ENCODE measurements at regions not wholly inside any gene's neighbourhood (a gene's known extent, or its start where the extent isn't known, plus 50 kb on each side); places are given as distances from the start of the nearest gene placed in this dataset.

DNA sequence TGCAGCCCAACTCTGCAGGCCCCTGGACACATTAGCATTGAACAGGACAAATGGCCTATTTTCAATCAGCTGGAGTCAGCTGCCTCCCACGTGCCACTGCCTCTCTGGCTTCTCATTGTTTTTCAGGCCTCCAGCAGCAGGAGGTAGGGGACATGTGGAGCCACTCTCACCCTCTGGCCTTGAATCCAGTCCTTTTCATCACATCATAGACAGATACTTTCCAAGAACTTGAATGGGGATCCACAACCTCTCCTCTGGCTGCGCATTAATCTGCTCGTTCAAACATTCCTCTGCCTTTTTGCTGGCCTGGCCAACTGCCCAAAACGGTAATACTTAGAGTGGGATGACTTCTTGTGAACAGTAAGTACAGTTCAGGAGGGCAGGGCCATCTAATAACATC, 592.3 kb downstream of the PKHD1 start:
- DNase-seq, result no peak

DNA sequence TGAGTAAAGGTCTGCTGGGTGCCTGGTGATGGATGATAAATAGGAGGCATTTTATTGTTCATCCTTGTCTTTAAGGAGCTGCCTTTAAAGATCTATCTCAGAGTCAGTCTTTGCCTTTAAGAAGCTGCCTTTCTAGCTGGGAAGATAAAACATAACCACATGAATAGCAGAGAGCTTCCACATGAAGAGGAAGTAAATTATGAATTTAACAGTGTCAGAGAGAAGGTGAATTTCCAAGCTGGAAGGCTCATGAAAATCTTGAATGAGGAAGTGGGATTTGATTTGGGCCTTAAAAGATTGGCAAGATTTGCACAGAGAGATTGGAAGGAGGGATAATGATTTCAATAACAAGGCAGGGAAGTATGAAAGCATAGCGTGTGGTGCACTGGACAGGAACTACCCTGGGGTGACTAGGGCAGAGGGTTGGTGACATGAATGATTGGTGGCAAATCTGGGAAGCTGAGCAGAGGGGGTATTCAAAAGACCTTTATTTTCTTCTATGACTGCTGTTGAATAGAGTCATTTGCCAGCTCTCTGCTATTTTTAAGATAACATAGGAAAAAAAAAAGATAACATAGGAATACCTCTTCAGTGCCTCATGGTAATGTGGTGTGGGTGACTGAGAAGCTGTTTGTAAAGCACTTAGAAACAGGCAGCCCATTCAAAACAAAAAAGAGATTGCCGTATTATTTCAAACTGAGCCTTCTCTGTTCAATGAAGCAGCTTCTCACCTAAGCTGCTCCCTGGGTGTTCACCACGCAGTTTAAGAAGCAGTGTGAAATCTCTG, 591.6 kb downstream of the PKHD1 start:
- no peak for DNase-seq

GRCh38 chr6:51502996-51503395, 584.4 kb downstream of the PKHD1 start:
- no peak for DNase-seq

DNA sequence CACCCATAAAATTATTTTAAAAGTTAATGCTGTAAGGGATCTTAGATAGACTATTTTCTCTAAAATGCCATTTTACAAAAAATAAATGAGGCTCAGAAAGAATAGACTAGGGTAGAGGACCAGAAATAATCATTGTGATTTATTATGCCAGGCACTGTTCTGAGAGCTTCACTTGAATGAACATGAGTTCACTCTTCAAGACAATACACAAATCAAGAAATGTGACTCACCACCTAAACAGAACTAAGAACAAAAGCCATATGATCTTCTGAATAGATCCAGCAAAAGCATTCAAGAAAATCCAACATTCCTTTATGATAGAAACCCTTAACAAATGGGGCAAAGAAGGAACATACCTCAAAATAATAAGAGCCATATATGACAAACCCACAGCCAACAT, 582.0 kb downstream of the PKHD1 start:
- no peak for DNase-seq

DNA sequence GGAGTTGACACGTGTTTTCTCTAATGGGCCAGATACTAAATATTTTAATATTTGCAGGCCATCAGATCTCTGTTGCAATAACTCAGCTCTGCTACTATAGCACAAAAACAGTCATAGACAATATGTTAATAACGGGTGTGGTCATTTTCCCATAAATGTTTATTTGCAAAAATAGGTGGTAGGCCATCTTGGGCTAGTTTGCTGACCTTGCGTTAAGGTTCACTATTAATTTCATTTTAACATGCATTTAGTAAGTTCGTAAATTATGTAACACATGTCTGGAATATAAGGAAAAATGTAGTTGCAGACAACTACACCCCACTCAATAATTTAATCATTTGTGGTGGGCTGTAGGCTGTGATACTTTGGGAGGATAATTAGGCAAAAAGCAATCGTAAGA, 577.8 kb downstream of the PKHD1 start:
- no peak for DNase-seq

DNA sequence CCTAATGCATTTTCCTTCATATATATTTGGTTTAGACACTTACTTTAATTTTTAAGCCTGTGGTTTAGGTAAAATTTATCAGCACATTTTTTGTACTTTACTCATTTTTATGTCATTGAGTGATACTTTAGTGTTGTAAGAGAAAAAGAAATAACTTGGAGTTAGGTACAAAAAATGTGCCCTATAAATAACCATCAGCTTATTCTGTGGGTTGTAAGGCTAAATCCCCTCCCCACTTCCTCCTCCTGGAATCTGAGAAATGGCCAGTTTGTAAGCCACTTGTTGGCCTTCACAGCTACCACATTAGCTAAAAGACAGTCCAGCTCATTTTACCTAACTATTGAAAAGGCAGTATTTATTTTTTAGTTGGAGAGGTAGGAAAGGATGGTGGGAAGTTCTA, 576.3 kb downstream of the PKHD1 start:
- no peak for DNase-seq

GRCh38 chr6:51513891-51514747, 573.3 kb downstream of the PKHD1 start:
- no peak for DNase-seq

DNA sequence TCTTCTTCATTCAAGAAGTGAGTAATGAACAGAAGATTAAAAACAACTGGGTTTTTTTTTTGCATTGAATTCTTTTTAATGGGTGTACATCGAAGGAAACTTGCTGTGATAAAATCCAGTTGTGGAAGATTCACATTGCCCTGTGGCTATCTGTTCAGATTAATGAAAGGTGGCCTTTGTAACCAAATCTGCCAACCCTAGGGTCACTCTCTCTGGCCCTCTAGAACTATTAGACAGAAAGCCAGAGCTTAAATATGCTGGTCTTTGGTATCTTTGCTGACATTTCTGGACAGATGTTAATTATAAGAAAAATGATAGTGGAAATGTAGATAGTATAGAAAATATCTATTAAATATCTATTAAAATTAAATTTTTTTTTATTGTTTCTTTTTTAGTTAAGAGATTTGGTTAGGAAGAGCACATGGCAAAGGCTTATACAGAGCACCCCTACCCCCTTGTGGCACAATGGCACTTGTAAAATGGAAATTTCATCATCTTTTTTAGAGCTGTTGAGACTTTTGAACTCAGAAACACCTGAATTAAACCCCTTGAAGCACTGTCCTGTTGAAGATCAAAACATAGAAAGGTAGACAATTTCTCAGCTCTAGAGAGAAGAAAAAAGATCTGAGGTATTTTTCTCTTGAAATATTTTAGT, 572.5 kb downstream of the PKHD1 start:
- no peak for DNase-seq

- DNase-seq, result no peak
Measured at GRCh38 chr6:51526049-51526448, 561.4 kb downstream of the PKHD1 start.

GRCh38 chr6:51526922-51527321, 560.5 kb downstream of the PKHD1 start:
- no peak for DNase-seq

- no peak for DNase-seq
Measured at GRCh38 chr6:51528556-51528955, 558.9 kb downstream of the PKHD1 start.

GRCh38 chr6:51529240-51529639, 558.2 kb downstream of the PKHD1 start:
- no peak for DNase-seq

DNA sequence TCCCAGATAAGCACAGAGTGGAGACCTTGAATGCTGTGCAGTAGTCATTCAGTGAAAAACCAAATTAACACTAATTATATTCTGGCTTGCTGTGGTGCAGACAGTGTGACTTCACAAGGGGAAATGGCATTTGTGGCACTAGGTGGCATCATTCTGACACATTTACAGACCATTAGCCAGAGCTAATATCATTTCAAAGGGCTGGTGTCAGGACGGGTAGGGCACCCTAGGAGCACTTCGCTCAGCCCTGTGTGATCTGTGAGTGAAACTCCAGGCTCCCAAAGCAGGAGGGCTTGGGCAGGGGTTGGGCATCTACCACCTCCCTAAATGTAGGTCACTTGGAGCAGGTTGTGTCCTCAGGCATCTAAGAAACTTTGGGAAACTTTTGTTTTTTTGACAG, 555.8 kb downstream of the PKHD1 start:
- DNase-seq, result peak in 1 of 2 experiments; percentile 36

DNA sequence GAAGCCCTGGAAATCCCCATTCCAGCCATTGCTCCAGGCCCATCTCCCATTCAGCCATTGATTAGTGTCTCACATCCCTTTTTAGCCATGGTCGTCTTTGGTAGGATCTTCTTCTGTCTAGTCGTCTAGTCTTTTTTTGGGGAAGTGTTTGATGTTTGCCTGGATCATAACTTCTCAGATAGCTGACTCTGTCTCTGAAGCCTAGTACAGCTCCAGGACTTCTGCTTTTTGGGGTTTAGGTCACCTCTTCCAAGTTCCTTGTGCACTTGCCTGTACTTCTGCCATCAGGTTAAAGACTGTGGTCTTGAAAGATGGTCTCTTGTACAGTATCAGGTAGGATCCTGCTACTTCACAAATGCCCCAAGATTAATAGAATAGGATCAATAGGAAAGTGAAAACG, 553.5 kb downstream of the PKHD1 start:
- DNase-seq, result no peak

DNA sequence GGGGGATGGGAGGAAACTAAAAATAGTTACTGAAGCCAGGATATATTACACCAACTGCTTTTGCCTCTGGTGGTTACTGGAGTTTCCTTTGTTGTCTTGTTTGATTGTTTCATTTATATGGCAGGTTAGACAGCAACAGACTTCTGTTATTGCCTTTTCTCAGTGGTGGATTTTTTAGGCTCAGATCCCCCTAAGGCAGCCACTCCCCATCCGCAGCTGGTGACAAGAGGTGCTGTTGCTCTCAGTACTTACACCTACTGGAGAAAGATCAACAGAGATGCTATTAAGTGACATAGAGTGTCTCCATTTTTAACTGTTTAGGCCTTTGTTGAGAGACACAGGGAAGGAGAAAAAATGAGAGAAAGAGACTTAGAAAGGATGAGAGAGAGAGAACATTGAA, 552.1 kb downstream of the PKHD1 start:
- DNase-seq, result no peak

- no peak for DNase-seq
Measured at GRCh38 chr6:51536728-51537127, 550.7 kb downstream of the PKHD1 start.

DNA sequence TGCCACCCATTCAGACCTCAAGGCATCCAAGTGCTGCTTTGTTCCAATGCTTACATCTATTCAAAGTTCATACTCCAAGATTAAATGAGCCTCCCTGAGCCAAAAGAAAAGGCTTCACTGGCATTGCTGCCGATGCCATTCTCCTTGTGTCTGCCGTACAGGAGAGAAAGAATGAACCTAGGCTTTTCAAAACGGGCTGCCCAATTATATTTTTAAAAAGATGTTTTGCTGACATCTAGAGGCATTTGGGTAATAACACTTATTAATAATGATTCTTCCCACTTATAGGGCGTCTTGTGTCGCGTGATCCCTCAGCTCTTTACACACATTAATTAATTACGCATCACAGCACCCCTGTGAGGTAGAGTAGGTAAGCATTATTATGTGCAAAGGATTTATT, 545.6 kb downstream of the PKHD1 start:
- no peak for DNase-seq

- no peak for DNase-seq
Measured at GRCh38 chr6:51542475-51542874, 544.9 kb downstream of the PKHD1 start.

- DNase-seq, result no peak
Measured at GRCh38 chr6:51550243-51550642, 537.2 kb downstream of the PKHD1 start.

GRCh38 chr6:51552435-51552834, 535.0 kb downstream of the PKHD1 start:
- DNase-seq, result no peak

DNA sequence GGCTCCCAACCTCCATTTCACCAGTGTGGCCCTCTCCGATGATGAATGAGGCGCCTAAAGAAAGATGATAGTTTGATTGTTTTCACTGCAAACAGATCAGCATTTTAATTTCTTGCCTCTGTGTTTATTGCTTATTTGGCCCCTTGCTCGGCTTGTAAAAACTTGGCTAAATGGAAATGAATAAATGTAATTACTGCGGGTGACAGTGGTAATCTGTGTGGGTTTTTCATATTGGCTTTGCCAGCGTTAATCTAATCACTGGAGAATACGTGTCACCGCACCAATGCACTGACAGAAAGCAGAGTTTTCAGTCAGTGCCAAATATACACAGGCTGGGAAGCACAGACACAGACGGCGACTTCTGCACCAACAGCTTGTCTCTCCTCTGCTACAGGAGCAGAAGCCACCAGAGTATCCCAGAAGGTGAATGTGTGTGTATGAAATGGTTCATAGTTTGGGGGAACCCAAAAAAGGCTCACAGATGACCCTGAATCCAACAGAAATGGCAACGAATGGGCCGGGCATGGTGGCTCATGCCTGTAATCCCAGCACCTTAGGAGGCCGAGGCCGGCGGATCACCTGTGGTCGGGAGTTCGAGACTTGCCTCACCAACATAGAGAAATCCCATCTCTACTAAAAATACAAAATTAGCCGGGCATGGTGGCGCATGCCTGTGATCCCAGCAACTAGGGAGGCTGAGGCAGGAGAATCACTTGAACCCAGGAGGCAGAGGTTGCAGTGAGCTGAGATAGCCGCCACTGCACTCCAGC, 534.0 kb downstream of the PKHD1 start:
- no peak for DNase-seq

GRCh38 chr6:51554029-51554428, 533.4 kb downstream of the PKHD1 start:
- no peak for DNase-seq

DNA sequence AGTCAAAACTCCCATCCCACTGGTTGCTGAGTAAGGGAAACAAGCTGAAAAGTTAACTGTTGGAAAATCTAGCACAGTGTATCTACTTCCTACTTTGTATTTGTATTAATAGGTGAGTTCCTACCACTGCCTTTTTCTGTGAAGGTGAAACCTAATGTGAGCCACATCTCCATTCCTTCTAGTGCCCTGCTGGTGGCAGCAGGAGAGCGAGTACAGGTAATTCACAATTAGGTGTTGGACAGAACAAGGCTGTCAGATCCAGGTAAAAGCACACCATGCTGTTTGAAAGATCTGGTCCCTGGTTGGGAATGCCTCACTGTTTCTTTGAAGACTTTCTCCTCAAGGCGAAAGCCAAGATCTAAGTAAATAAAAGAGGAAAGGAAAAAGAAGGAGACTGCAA, 528.4 kb downstream of the PKHD1 start:
- DNase-seq, result no peak
